DND-41 (cell line): ENCODE measurements at regions not wholly inside any gene's neighbourhood (a gene's known extent, or its start where the extent isn't known, plus 50 kb on each side); places are given as distances from the start of the nearest gene placed in this dataset.
A peak's percentile ranks its signal among the peaks of the same experiment; 100 is the strongest.

ENCODE experiments used
- CTCF ChIP-seq: IDR thresholded peaks from 2 replicates; pipeline ENCODE4 v1.5.1; 2012; ENCODE audit warnings: borderline replicate concordance, low read length, moderate library complexity, mild to moderate bottlenecking; ENCODE audit not compliant: poor library complexity, severe bottlenecking; ENCODE audit errors: extremely low read depth
- EZH2 ChIP-seq: IDR thresholded peaks from 3 replicates; pipeline ENCODE4 v1.6.1; 2012; ENCODE audit warnings: borderline replicate concordance, low read depth, mild to moderate bottlenecking, moderate library complexity, low read length, inconsistent platforms; ENCODE audit not compliant: severe bottlenecking

GRCh38 chr15:77901921-77902750, 175.4 kb downstream of the TBC1D2B start:
- peak; percentile 33 for TF ChIP-seq CTCF
- TF ChIP-seq EZH2 = no peak
